Fibroblast of pulmonary artery (primary cell): ENCODE measurements at regions not wholly inside any gene's neighbourhood (a gene's known extent, or its start where the extent isn't known, plus 50 kb on each side); places are given as distances from the start of the nearest gene placed in this dataset.
"Not testable (repeated sequence)": the region's sequence is repeated elsewhere in the genome, so short reads cannot be mapped to it uniquely, and the experiment has no call there.

Experiments
- DNase-seq: peaks from one replicate; pipeline ENCODE4 v3.0.0-alpha.2; 2010; ENCODE audit warnings: low read depth
- H3K4me3 ChIP-seq: replicated peaks from 2 replicates; pipeline ENCODE4 v1.5.1; 2011; ENCODE audit warnings: low read depth, mild to moderate bottlenecking, control low read depth, low read length, moderate library complexity
- CTCF ChIP-seq: IDR thresholded peaks from 2 replicates; pipeline ENCODE4 v1.5.1; 2011; ENCODE audit warnings: mild to moderate bottlenecking, control low read depth, low read length, inconsistent platforms; ENCODE audit errors: missing control alignments

GRCh38 chr10:130353928-130354572 lies 217.9 kb downstream of the GLRX3 start:
- no peak for TF ChIP-seq CTCF
- H3K4me3 ChIP-seq: no peak overlapping the region
- DNase-seq: no peak

- TF ChIP-seq CTCF: no peak
Observed at GRCh38 chr10:130354573-130354954, 218.4 kb downstream of the GLRX3 start.

GRCh38 chr10:130354976-130355795 lies 219.0 kb downstream of the GLRX3 start:
- no peak overlapping the region for H3K4me3 ChIP-seq
- no peak for DNase-seq
- no peak for TF ChIP-seq CTCF

More at GRCh38 chr10:130354573-130354954, 218.4 kb downstream of the GLRX3 start:
- no peak overlapping the region for H3K4me3 ChIP-seq
- no peak for DNase-seq

GRCh38 chr10:130356429-130356828 lies 220.2 kb downstream of the GLRX3 start:
- DNase-seq, H3K4me3 ChIP-seq: not testable (repeated sequence)

- DNase-seq: no peak
- no peak for TF ChIP-seq CTCF
- no peak overlapping the region for H3K4me3 ChIP-seq
Observed at GRCh38 chr10:130357226-130357625, 221.0 kb downstream of the GLRX3 start.

GRCh38 chr10:130357951-130358350 lies 221.8 kb downstream of the GLRX3 start:
- TF ChIP-seq CTCF: no peak
- H3K4me3 ChIP-seq: no peak overlapping the region
- no peak for DNase-seq

GRCh38 chr10:130358981-130359650 lies 222.9 kb downstream of the GLRX3 start:
- no peak overlapping the region for H3K4me3 ChIP-seq
- no peak for DNase-seq
- TF ChIP-seq CTCF: no peak
